ENCODE measurements at regions not wholly inside any gene's neighbourhood (a gene's known extent, or its start where the extent isn't known, plus 50 kb on each side); places are given as distances from the start of the nearest gene placed in this dataset.
"Not testable (repeated sequence)": the region's sequence is repeated elsewhere in the genome, so short reads cannot be mapped to it uniquely, and the experiment has no call there.

DNA sequence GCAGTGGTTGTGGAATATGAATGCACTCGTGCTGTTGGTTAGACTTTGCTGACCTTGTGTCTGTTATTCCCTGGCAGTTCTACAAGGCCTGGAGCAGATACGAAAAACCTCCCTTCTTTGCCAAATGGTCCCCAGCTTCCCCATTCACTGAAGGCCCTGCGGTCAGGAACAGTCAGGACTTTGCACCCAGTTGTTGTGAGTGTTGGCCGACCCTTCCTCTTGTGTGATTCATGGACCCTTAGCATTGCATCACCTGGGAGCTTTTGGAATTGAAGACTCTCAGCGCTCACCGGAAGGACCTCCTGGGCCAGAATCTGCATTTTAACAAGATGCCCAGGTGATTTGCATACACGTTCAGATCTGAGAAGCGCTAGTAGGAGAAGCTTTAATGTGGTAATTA, 71.6 kb downstream of the ALG1L2 start:
- TF ChIP-seq POLR2A (IDR thresholded peaks at IDR 0.05), result not testable (repeated sequence)
- TF ChIP-seq, protein P1, sequence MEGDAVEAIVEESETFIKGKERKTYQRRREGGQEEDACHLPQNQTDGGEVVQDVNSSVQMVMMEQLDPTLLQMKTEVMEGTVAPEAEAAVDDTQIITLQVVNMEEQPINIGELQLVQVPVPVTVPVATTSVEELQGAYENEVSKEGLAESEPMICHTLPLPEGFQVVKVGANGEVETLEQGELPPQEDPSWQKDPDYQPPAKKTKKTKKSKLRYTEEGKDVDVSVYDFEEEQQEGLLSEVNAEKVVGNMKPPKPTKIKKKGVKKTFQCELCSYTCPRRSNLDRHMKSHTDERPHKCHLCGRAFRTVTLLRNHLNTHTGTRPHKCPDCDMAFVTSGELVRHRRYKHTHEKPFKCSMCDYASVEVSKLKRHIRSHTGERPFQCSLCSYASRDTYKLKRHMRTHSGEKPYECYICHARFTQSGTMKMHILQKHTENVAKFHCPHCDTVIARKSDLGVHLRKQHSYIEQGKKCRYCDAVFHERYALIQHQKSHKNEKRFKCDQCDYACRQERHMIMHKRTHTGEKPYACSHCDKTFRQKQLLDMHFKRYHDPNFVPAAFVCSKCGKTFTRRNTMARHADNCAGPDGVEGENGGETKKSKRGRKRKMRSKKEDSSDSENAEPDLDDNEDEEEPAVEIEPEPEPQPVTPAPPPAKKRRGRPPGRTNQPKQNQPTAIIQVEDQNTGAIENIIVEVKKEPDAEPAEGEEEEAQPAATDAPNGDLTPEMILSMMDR (IDR thresholded peaks at IDR 0.05), result not testable (repeated sequence)

All from heart left ventricle (tissue), 13 donors.